Mesendoderm (in vitro differentiated cells): ENCODE measurements at regions not wholly inside any gene's neighbourhood (a gene's known extent, or its start where the extent isn't known, plus 50 kb on each side); places are given as distances from the start of the nearest gene placed in this dataset.

Experiments used
- DNase-seq: peaks from one replicate; pipeline ENCODE4 v3.0.0; 2013
- H2AK5ac ChIP-seq: 2 replicates; pipeline ENCODE4 v1.6.1; 2013; ENCODE audit warnings: low read length, inconsistent platforms
- H2BK120ac ChIP-seq: 2 replicates; pipeline ENCODE4 v1.6.1; 2013; ENCODE audit warnings: low read depth, mild to moderate bottlenecking, low read length, moderate library complexity, mixed read lengths
- H2BK15ac ChIP-seq: replicated peaks from 2 replicates; pipeline ENCODE4 v1.6.1; 2013; ENCODE audit warnings: low read depth, mild to moderate bottlenecking, moderate library complexity
- H2BK5ac ChIP-seq: 2 replicates; pipeline ENCODE4 v1.6.1; 2013; ENCODE audit warnings: low read length, inconsistent platforms
- H3K18ac ChIP-seq: 2 replicates; pipeline ENCODE4 v1.6.1; 2013; ENCODE audit warnings: mild to moderate bottlenecking, low read length, mixed read lengths
- H3K23ac ChIP-seq: one replicate; pipeline ENCODE4 v1.6.1; 2013; ENCODE audit warnings: low read length
- H3K27ac ChIP-seq: 2 replicates; pipeline ENCODE4 v1.5.1; 2013; ENCODE audit warnings: low read depth, mild to moderate bottlenecking, inconsistent platforms, low read length, moderate library complexity
- H3K27me3 ChIP-seq: 2 replicates; pipeline ENCODE4 v1.6.1; 2013; ENCODE audit warnings: low read length, control low read depth, mild to moderate bottlenecking, inconsistent platforms; ENCODE audit not compliant: insufficient read depth, poor library complexity
- H3K36me3 ChIP-seq: 2 replicates; pipeline ENCODE4 v1.6.1; 2013; ENCODE audit warnings: low read length, inconsistent platforms; ENCODE audit not compliant: control insufficient read depth, insufficient read depth
- H3K4ac ChIP-seq: one replicate; pipeline ENCODE4 v1.6.1; 2013; ENCODE audit warnings: low read depth, mild to moderate bottlenecking, low read length, moderate library complexity
- H3K4me1 ChIP-seq: 2 replicates; pipeline ENCODE4 v1.6.1; 2013; ENCODE audit warnings: low read depth, low read length, inconsistent platforms; ENCODE audit not compliant: control insufficient read depth
- H3K4me2 ChIP-seq: 2 replicates; pipeline ENCODE4 v1.6.1; 2013; ENCODE audit warnings: low read length
- H3K4me3 ChIP-seq: 2 replicates; pipeline ENCODE4 v1.5.1; 2013; ENCODE audit warnings: mild to moderate bottlenecking, low read length
- H3K56ac ChIP-seq: one replicate; pipeline ENCODE4 v1.6.1; 2013; ENCODE audit warnings: low read length
- H3K79me1 ChIP-seq: 2 replicates; pipeline ENCODE4 v1.6.1; 2013; ENCODE audit warnings: low read length, inconsistent platforms
- H3K79me2 ChIP-seq: 2 replicates; pipeline ENCODE4 v1.6.1; 2013; ENCODE audit warnings: mild to moderate bottlenecking, low read length; ENCODE audit not compliant: control insufficient read depth, insufficient read depth
- H3K9ac ChIP-seq: 2 replicates; pipeline ENCODE4 v1.6.1; 2013; ENCODE audit warnings: low read length, inconsistent platforms
- H4K5ac ChIP-seq: one replicate; pipeline ENCODE4 v1.6.1; 2013; ENCODE audit warnings: low read length
- H4K8ac ChIP-seq: one replicate; pipeline ENCODE4 v1.6.1; 2013; ENCODE audit warnings: low read depth, mild to moderate bottlenecking, control low read depth, low read length, moderate library complexity
- WGBS: extraction: QIAGEN DNeasy Blood & Tissue Kit; methylation state at CpG from one replicate; pipeline ENCODE4 v1.1.7; 2013; ENCODE audit warnings: low lambda C conversion rate, missing lambda C conversion rate; ENCODE audit not compliant: insufficient coverage; ENCODE audit errors: extremely low coverage; 5-methylcytosine and 5-hydroxymethylcytosine counted together

DNA sequence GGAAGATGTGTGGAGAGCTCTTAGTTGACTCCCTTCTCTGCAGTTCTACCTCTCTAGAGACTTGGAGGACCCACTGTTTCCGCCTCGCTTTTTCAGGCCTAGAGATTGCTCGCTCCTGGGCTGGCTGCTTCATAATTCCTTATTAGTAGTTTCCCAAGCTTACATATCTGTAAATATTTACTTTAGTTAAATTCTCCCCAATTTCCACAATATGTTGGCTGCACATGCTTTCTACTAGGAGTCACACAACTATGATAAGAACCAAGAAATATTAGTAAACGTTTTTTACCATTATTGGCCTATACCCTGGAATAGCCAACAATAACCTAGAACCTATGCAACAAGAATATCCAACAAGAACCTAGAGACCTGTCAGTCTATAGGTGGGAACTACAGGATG lies 129.0 kb upstream of the RUNX1 start:
- Histone ChIP-seq H3K36me3 (no peaks in the 10 kb centered on the region), H3K9ac (no peak overlapping the region)

DNA sequence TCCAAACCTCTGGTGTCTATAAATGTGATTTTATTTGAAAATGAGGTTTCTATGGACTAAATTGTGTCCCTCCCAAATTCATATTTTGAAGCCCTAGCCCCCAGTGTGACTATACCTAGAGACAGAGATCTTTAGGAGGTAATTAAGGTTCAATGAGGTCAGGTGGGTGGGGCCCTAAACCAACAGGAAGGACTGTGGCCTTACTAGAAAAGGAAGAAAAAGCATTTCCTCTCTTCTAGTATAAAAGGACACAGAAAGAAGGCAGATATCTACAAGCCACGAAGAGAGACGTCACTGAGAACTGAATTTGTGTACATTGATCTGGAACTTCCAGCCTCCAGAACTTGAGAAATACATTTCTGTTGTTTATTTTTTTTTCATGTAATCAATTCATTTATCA lies 123.1 kb upstream of the RUNX1 start:
- Histone ChIP-seq H4K5ac (no peak overlapping the region), H3K27ac (no peak overlapping the region), H3K79me1 (no peaks in the 10 kb centered on the region), H3K4me1 (peaks cover 5% of the 10 kb centered on the region), H3K79me2 (no peaks in the 10 kb centered on the region), H3K4me2 (no peak overlapping the region), H3K36me3 (no peaks in the 10 kb centered on the region), H3K23ac (no peak overlapping the region), H2BK15ac (no peak overlapping the region), H2AK5ac (no peak overlapping the region), H2BK5ac (no peak overlapping the region), H3K27me3 (no peaks in the 10 kb centered on the region), H4K8ac (no peak overlapping the region), H3K18ac (no peak overlapping the region), H2BK120ac (no peak overlapping the region), H3K4ac (no peak overlapping the region), H3K56ac (no peak overlapping the region), H3K9ac (no peak overlapping the region), H3K4me3 (no peak overlapping the region)
- no peak for DNase-seq
- no CpG with 5 or more reads among the region's 2 CpGs for WGBS

More for the DNA sequence above, 129.0 kb upstream of the RUNX1 start:
- Histone ChIP-seq H4K5ac (no peak overlapping the region), H3K18ac (no peak overlapping the region), H3K27me3 (no peaks in the 10 kb centered on the region), H3K4me3 (no peak overlapping the region), H2BK5ac (no peak overlapping the region), H4K8ac (no peak overlapping the region), H3K4me2 (no peak overlapping the region), H2BK15ac (no peak overlapping the region), H2AK5ac (no peak overlapping the region), H3K56ac (no peak overlapping the region), H3K4me1 (no peaks in the 10 kb centered on the region), H3K4ac (no peak overlapping the region), H3K23ac (no peak overlapping the region), H3K79me2 (no peaks in the 10 kb centered on the region), H3K27ac (no peak overlapping the region), H3K79me1 (no peaks in the 10 kb centered on the region), H2BK120ac (no peak overlapping the region)
- no CpG with 5 or more reads among the region's 4 CpGs for WGBS
- DNase-seq: no peak

DNA sequence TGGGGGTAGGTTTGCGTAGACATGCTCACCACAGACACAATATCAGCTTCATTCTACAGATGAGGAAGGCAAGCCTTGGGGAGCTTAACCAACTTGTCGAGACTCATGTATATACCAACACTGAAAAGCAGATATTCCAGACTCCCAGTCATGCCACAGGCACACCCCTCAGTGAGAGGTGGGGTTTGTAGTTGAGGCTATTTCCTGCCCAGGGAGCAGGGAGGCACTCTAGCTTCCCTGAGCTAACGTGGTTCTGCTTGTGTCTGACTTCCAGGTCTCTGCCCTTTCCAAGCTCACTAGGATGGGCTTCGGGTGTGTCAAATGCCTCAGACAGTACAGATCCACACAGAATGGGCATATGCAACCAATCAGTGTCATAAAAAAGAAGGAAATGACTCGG lies 122.3 kb upstream of the RUNX1 start:
- H2BK15ac ChIP-seq: no peak overlapping the region
- H2AK5ac ChIP-seq: no peak overlapping the region
- no peaks in the 10 kb centered on the region for H3K36me3 ChIP-seq
- H3K79me1 ChIP-seq: no peaks in the 10 kb centered on the region
- H2BK120ac ChIP-seq: no peak overlapping the region
- no CpG with 5 or more reads among the region's 5 CpGs for WGBS
- no peaks in the 10 kb centered on the region for H3K79me2 ChIP-seq
- H3K27me3 ChIP-seq: no peaks in the 10 kb centered on the region
- DNase-seq: no peak
- H3K18ac ChIP-seq: no peak overlapping the region
- no peak overlapping the region for H3K27ac ChIP-seq
- H3K56ac ChIP-seq: no peak overlapping the region
- H3K4me3 ChIP-seq: no peak overlapping the region
- no peak overlapping the region for H3K4ac ChIP-seq
- H4K8ac ChIP-seq: no peak overlapping the region
- H3K9ac ChIP-seq: no peak overlapping the region
- no peak overlapping the region for H3K4me2 ChIP-seq
- H4K5ac ChIP-seq: no peak overlapping the region
- H3K4me1 ChIP-seq: peaks cover 5% of the 10 kb centered on the region
- H3K23ac ChIP-seq: no peak overlapping the region
- no peak overlapping the region for H2BK5ac ChIP-seq

DNA sequence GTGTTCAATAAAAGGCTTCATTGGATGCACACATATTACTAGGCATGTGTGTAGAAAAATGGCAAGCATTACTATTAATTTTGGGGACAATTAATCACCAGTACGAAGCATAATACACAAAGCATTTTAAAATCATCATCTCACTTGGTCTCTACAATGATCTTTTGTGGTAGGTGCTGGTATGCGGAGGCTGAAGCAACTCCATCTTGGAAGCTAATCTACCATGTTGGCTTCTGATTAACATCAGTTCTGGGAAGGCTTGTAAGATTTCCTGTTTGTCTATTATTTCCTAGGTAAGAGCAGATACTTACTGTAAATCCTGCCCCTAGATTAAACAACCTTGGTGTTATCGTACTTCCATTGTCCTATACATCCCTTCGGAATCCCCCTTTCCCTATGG lies 121.7 kb upstream of the RUNX1 start:
- Histone ChIP-seq H3K56ac (no peak overlapping the region), H2BK120ac (no peak overlapping the region), H3K4me1 (peaks cover 5% of the 10 kb centered on the region), H3K27ac (no peak overlapping the region), H3K79me2 (no peaks in the 10 kb centered on the region), H3K4ac (no peak overlapping the region), H3K27me3 (no peaks in the 10 kb centered on the region), H2BK15ac (no peak overlapping the region), H3K23ac (no peak overlapping the region), H2BK5ac (no peak overlapping the region), H4K8ac (no peak overlapping the region), H3K18ac (no peak overlapping the region), H3K9ac (no peak overlapping the region), H3K36me3 (no peaks in the 10 kb centered on the region), H3K4me2 (no peak overlapping the region), H4K5ac (no peak overlapping the region), H3K79me1 (no peaks in the 10 kb centered on the region), H2AK5ac (no peak overlapping the region), H3K4me3 (no peak overlapping the region)
- no peak for DNase-seq
- WGBS: no CpG with 5 or more reads among the region's 4 CpGs

DNA sequence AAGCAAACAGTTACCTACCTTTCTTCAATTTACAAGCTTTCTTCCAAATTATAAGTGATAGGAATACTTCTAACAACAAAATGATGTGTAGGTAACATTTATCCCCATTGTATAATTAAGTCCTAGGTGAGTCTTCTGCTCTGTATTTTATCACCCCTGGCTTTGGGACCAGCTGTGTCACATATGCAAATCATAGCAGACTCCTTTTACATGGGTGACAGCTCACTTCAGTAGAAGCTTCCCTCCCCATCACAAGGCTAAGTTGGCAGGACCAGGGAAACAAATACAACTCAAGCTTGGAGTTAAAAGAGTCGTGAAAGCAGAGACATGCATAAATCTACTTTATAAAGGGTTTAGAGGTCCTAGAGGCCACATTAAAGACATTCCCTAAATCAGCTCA lies 121.1 kb upstream of the RUNX1 start:
- Histone ChIP-seq H4K5ac (no peak overlapping the region), H3K18ac (no peak overlapping the region), H3K4ac (no peak overlapping the region), H3K27me3 (no peaks in the 10 kb centered on the region), H4K8ac (no peak overlapping the region), H3K4me3 (no peak overlapping the region), H3K4me2 (no peak overlapping the region), H2BK15ac (no peak overlapping the region), H3K79me2 (no peaks in the 10 kb centered on the region), H3K23ac (no peak overlapping the region), H3K4me1 (peaks cover 5% of the 10 kb centered on the region), H2BK5ac (no peak overlapping the region), H2AK5ac (no peak overlapping the region), H3K36me3 (no peaks in the 10 kb centered on the region), H2BK120ac (no peak overlapping the region), H3K9ac (no peak overlapping the region), H3K79me1 (no peaks in the 10 kb centered on the region), H3K56ac (no peak overlapping the region), H3K27ac (no peak overlapping the region)
- no CpG with 5 or more reads among the region's 1 CpG for WGBS
- DNase-seq: no peak

DNA sequence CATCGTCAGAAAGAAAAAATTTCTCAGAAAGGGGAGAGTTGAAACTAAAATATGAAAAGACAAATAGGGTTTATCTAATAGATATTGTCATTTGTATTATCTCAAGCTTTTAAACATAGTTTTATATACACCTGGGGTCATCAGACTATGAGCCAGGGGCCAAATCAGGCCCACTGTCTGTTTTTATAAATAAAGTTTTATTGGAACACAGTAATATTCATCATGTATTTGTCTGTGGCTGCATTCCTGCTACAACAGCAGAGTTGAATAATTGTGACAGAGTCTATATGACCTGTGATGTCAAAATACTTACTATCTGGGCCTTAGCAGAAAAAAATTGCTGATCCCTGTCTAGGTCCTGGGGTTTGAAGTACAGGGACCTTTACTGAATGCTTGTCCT lies 120.5 kb upstream of the RUNX1 start:
- Histone ChIP-seq H3K27ac (no peak overlapping the region), H4K8ac (no peak overlapping the region), H3K4me2 (no peak overlapping the region), H3K79me2 (no peaks in the 10 kb centered on the region), H2BK15ac (no peak overlapping the region), H3K4ac (no peak overlapping the region), H3K23ac (no peak overlapping the region), H2BK120ac (no peak overlapping the region), H3K36me3 (no peaks in the 10 kb centered on the region), H3K27me3 (no peaks in the 10 kb centered on the region), H3K56ac (no peak overlapping the region), H4K5ac (no peak overlapping the region), H3K9ac (no peak overlapping the region), H2AK5ac (no peak overlapping the region), H3K18ac (no peak overlapping the region), H3K4me3 (no peak overlapping the region), H3K79me1 (no peaks in the 10 kb centered on the region), H3K4me1 (peaks cover 5% of the 10 kb centered on the region), H2BK5ac (no peak overlapping the region)
- no peak for DNase-seq
- WGBS: no CpG with 5 or more reads among the region's 1 CpG
